Small intestine (tissue), 7 donors: ENCODE measurements at regions not wholly inside any gene's neighbourhood (a gene's known extent, or its start where the extent isn't known, plus 50 kb on each side); places are given as distances from the start of the nearest gene placed in this dataset.
A peak's percentile ranks its signal among the peaks of the same experiment; 100 is the strongest.

Experiments used
- DNase-seq, 2 donors: peaks; one replicate each; pipeline versions ENCODE4 v3.0.0 to v3.0.0-alpha.2; 2013
- FAIRE-seq: peaks from 2 replicates; lab custom pipeline; 2012; peaks lifted over from hg19 to GRCh38; lab: Jason Lieb, UNC
- H3K27ac ChIP-seq, 3 donors: one replicate each; pipeline ENCODE4 v1.5.1; 2013; ENCODE audit warnings: low read length in 2 of 3, mild to moderate bottlenecking in 2 of 3, control low read depth in 1 of 3, inconsistent platforms in 1 of 3, low read depth in 1 of 3, moderate library complexity in 1 of 3
- H3K27me3 ChIP-seq, 3 donors: one replicate each; pipeline ENCODE4 v1.6.1; 2013; ENCODE audit warnings: low read length in 3 of 3, inconsistent platforms in 1 of 3; ENCODE audit not compliant: control insufficient read depth in 3 of 3, insufficient read depth in 3 of 3
- H3K36me3 ChIP-seq, 3 donors: one replicate each; pipeline ENCODE4 v1.6.1; 2013; ENCODE audit warnings: low read length in 3 of 3, inconsistent platforms in 1 of 3, low read depth in 1 of 3, mild to moderate bottlenecking in 1 of 3, moderate library complexity in 1 of 3; ENCODE audit not compliant: control insufficient read depth in 3 of 3, insufficient read depth in 2 of 3
- H3K4me1 ChIP-seq, 3 donors: one replicate each; pipeline ENCODE4 v1.6.1; 2013; ENCODE audit warnings: low read length in 2 of 3, inconsistent platforms in 1 of 3, low read depth in 1 of 3, mild to moderate bottlenecking in 1 of 3, moderate library complexity in 1 of 3; ENCODE audit not compliant: control insufficient read depth in 3 of 3, insufficient read depth in 2 of 3
- H3K4me3 ChIP-seq, 3 donors: one replicate each; pipeline ENCODE4 v1.5.1; 2013; ENCODE audit warnings: low read length in 3 of 3, control low read depth in 1 of 3, inconsistent platforms in 1 of 3, low read depth in 1 of 3, mild to moderate bottlenecking in 1 of 3, moderate library complexity in 1 of 3
- H3K9me3 ChIP-seq, 2 donors: one replicate each; pipeline ENCODE4 v1.6.1; 2013; ENCODE audit warnings: low read depth in 1 of 2, low read length in 1 of 2; ENCODE audit not compliant: control insufficient read depth in 2 of 2, insufficient read depth in 1 of 2
- WGBS, 3 donors: extraction: QIAGEN DNeasy Blood & Tissue Kit; methylation state at CpG; one replicate each; pipeline ENCODE4 v1.1.7; 2013; 5-methylcytosine and 5-hydroxymethylcytosine counted together
- donor health status: healthy with polysubstance abuse.
- donor health status: control.
- donor health status: control.
- donor health status: Bipolar disorder and iron deficiency.
- donor health status: healthy.

- 63 to 71% (median 71%) methylated on average over 14 to 15 of the region's 15 CpGs for WGBS, 3 donors
- DNase-seq (no peak), FAIRE-seq (no peak)
- Histone ChIP-seq H3K27ac (no peak overlapping the region), H3K27me3 (peaks cover 0 to 2% (median 0%) of the 10 kb centered on the region in 3 donors), H3K9me3 (no peaks in the 10 kb centered on the region), H3K4me3 (no peak overlapping the region), H3K4me1 (no peaks in the 10 kb centered on the region), H3K36me3 (no peaks in the 10 kb centered on the region)
Observed at GRCh38 chr4:8785656-8786142, 85.9 kb downstream of the HMX1 start.

- no peaks in the 10 kb centered on the region for H3K4me1 ChIP-seq
- FAIRE-seq (no peak), DNase-seq (no peak)
- peaks cover 0 to 2% (median 0%) of the 10 kb centered on the region in 3 donors for H3K27me3 ChIP-seq
- H3K27ac ChIP-seq = no peak overlapping the region
- no peaks in the 10 kb centered on the region for H3K9me3 ChIP-seq
- WGBS, 3 donors = 84 to 87% (median 85%) methylated on average over 13 to 14 of the region's 14 CpGs
- no peak overlapping the region for H3K4me3 ChIP-seq
- H3K36me3 ChIP-seq = no peaks in the 10 kb centered on the region
Observed at GRCh38 chr4:8783736-8784135, 87.9 kb downstream of the HMX1 start.

DNA sequence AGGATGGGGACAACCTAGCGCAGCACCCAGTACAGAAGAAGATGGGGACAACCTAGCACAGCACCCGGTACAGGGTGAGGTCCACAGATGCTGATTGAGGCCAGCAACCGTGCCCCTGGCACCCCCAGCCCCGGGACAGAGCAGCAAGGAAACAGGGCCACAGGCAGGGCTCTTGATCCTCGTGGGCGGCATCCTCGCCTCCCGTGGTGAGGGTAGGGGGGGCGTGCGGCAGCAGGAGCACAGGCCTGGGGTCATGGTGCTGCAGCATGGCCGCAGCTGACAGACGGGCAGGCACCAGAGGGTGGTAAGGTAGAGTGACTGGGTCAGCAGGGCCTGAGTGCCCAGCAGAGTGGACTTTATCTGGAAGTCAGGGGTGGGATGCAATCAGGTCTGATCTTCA, 89.5 kb downstream of the HMX1 start:
- no peak for FAIRE-seq
- 82 to 89% (median 83%) methylated on average over 12 of the region's 12 CpGs for WGBS, 3 donors
- Histone ChIP-seq H3K9me3 (no peaks in the 10 kb centered on the region), H3K4me3 (no peak overlapping the region), H3K36me3 (no peaks in the 10 kb centered on the region), H3K27ac (no peak overlapping the region), H3K4me1 (no peaks in the 10 kb centered on the region), H3K27me3 (peaks cover 0 to 2% (median 0%) of the 10 kb centered on the region in 3 donors)
- no peak for DNase-seq

GRCh38 chr4:8781641-8782040, 90.0 kb downstream of the HMX1 start:
- H3K36me3 ChIP-seq = no peaks in the 10 kb centered on the region
- no peaks in the 10 kb centered on the region for H3K4me1 ChIP-seq
- 59 to 86% (median 78%) methylated on average over 6 to 8 of the region's 8 CpGs for WGBS, 3 donors
- DNase-seq (no peak), FAIRE-seq (no peak)
- H3K9me3 ChIP-seq = no peaks in the 10 kb centered on the region
- no peak overlapping the region for H3K4me3 ChIP-seq
- H3K27ac ChIP-seq = no peak overlapping the region
- H3K27me3 ChIP-seq = peaks cover 0 to 2% (median 0%) of the 10 kb centered on the region in 3 donors

GRCh38 chr4:8780596-8781368, 90.9 kb downstream of the HMX1 start:
- DNase-seq = no peak

GRCh38 chr4:8780086-8780485, 91.6 kb downstream of the HMX1 start:
- DNase-seq (no peak), FAIRE-seq (no peak)
- no peaks in the 10 kb centered on the region for H3K4me1 ChIP-seq
- H3K36me3 ChIP-seq = no peaks in the 10 kb centered on the region
- 21 to 53% (median 31%) methylated on average over 11 to 13 of the region's 13 CpGs for WGBS, 3 donors
- H3K27me3 ChIP-seq = no peaks in the 10 kb centered on the region
- no peak overlapping the region for H3K27ac ChIP-seq
- no peak overlapping the region for H3K4me3 ChIP-seq
- no peaks in the 10 kb centered on the region for H3K9me3 ChIP-seq

More at GRCh38 chr4:8780596-8781368, 90.9 kb downstream of the HMX1 start:
- Histone ChIP-seq H3K4me3 (no peak overlapping the region), H3K36me3 (no peaks in the 10 kb centered on the region), H3K27me3 (peaks cover 0 to 2% (median 0%) of the 10 kb centered on the region in 3 donors), H3K9me3 (no peaks in the 10 kb centered on the region), H3K27ac (no peak overlapping the region), H3K4me1 (no peaks in the 10 kb centered on the region)
- WGBS, 3 donors = 63 to 67% (median 67%) methylated on average over 18 to 19 of the region's 19 CpGs
- no peak for FAIRE-seq

DNA sequence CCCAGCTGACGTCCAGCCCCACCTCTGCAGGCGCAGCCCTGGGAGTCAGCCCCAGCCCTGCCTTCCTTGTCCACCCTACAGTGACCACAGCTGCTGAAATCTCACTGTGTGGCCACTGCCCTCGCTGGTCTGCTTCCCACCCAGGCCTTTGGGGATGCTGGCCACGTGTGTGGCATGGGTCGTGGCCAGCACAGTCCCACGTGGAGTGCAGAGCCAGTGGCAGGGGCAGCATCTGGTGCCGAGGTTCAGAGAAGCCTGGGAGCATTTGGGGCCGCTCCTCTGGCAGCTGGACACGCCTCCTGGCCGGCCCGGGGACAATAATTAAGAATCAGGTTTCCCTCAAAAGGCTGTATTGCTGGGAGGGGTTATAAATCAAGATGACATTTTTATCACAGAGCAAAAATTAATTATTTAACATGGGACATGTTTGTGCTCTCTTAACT, 92.1 kb downstream of the HMX1 start:
- WGBS, 3 donors = 11 to 30% (median 14%) methylated on average over 11 of the region's 11 CpGs
- no peak for FAIRE-seq
- DNase-seq = peak; percentile 54 to 66

DNA sequence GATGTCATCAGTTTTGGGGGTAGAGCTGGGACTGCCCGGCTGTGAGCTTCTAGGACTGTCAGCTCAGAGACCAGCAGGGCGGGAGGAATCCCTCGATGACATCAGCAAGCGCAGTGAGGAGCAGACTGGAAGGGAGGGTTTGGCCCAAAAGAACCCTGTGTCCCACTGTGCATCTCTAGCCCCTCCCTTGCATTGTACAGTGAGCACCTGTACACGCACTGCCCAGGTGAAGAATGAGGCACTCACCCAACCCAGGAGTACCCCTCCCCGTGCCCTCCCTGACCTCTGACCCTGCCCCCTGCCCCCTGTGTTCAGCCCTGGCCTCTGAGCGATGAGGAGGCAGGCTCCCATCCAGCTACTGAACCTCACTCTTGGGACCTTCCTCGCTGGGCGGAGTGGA, 92.9 kb downstream of the HMX1 start:
- H3K4me3 ChIP-seq = no peak overlapping the region
- DNase-seq (no peak), FAIRE-seq (no peak)
- H3K27me3 ChIP-seq = no peaks in the 10 kb centered on the region
- H3K4me1 ChIP-seq = no peaks in the 10 kb centered on the region
- no peaks in the 10 kb centered on the region for H3K36me3 ChIP-seq
- WGBS, 3 donors = 46 to 67% (median 57%) methylated on average over 8 to 9 of the region's 9 CpGs
- H3K27ac ChIP-seq = no peak overlapping the region
- no peaks in the 10 kb centered on the region for H3K9me3 ChIP-seq

More for the DNA sequence above, 92.1 kb downstream of the HMX1 start:
- H3K9me3 ChIP-seq = no peaks in the 10 kb centered on the region
- H3K36me3 ChIP-seq = no peaks in the 10 kb centered on the region
- H3K4me3 ChIP-seq = no peak overlapping the region
- H3K27me3 ChIP-seq = no peaks in the 10 kb centered on the region
- no peaks in the 10 kb centered on the region for H3K4me1 ChIP-seq
- H3K27ac ChIP-seq = no peak overlapping the region
